D721Med (cell line): ENCODE measurements at regions not wholly inside any gene's neighbourhood (a gene's known extent, or its start where the extent isn't known, plus 50 kb on each side); places are given as distances from the start of the nearest gene placed in this dataset.
"Not testable (repeated sequence)": the region's sequence is repeated elsewhere in the genome, so short reads cannot be mapped to it uniquely, and the experiment has no call there.

Experiments used
- DNase-seq: peaks from one replicate; pipeline ENCODE4 v3.0.0; 2011; ENCODE audit warnings: low spot score; ENCODE audit not compliant: insufficient read length
- FAIRE-seq: peaks from 2 replicates; lab custom pipeline; 2011; peaks lifted over from hg19 to GRCh38; lab: Jason Lieb, UNC
- CTCF ChIP-seq: IDR thresholded peaks from 2 replicates; pipeline ENCODE4 v1.5.1; 2012; ENCODE audit warnings: mild to moderate bottlenecking, control low read depth; ENCODE audit not compliant: insufficient read depth; ENCODE audit errors: missing control alignments

DNA sequence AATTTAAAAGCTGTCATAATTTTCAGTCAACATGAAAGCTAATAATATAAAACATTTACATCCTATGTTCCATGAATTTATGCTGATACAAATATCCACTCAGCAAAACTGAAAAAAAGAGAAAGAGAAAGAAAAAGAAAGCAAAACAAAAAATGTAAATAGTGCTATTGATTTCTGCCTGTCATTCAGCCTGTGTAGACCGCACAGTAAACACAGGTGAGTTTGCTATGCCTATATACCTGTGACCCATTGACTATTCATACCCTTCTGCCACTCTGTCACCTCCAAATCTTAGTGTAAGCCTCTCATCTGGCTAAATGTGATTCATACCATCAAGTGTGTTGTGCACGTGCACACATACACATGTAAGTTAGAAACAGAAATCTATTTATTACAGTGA, 359.0 kb upstream of the RORB start:
- no peak for TF ChIP-seq CTCF
- DNase-seq (no peak), FAIRE-seq (no peak)

DNA sequence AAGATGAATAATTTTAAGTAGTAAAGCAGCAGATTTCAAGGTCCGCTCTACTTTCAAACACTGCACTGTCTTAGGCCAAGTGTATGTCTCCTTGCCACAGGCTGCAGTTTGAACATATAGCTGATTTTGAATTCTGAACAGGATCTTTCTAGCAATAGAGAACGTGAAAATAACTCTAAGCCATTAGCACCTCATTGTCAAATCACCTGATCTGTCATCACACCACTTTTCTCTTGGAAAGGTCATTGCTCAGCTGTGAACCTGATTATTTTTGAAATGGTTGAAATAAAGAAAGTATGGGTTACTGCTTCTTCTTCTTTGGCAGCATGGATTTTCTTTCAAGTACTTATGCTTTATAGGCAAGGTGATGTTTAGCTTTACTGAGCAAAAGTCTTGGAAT, 357.0 kb upstream of the RORB start:
- no peak for TF ChIP-seq CTCF
- DNase-seq (no peak), FAIRE-seq (no peak)

DNA sequence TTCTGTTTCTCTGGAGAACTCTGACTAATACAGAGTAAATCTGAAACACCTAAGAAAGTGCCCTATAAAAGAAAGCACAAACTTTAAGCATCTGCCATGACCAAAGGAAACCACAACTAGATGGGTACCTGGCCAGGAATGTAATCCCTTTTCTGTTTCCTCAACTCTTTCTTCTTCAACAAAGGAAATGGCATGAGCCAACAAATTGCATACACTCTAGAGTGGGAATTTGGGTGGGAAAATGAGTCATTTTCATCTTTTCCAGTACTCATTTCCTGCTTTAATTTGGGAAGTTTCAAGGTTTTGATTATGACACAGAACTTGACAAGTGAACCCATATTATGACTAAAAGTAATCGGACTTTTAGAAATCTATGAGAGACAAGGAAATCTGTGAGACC, 349.2 kb upstream of the RORB start:
- no peak for DNase-seq
- TF ChIP-seq CTCF, result no peak
- FAIRE-seq, result no peak

DNA sequence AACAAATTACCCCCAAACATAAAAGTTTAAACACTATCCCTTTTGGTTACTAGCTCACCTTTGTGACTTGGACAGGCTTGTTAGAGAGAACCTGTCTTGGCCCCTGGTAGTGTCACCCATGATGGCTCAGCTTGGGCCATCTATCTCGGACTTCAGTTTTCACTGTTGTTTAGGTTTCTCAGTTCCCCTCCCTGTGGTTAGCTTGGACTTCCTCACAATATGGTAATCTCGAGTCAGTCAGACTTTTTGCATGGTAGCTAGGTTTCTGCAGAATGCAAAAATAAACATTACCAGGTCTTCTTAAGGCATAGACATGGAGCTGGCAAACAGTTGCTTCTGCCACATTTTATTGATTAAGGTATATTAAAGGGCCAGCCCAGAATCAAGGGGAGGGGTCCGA, 324.3 kb upstream of the RORB start:
- FAIRE-seq, result no peak
- no peak for TF ChIP-seq CTCF
- no peak for DNase-seq

GRCh38 chr9:74173284-74173683, 323.9 kb upstream of the RORB start:
- no peak for DNase-seq
- FAIRE-seq, result no peak
- TF ChIP-seq CTCF, result no peak

GRCh38 chr9:74197771-74198170, 299.4 kb upstream of the RORB start:
- DNase-seq, FAIRE-seq: not testable (repeated sequence)

DNA sequence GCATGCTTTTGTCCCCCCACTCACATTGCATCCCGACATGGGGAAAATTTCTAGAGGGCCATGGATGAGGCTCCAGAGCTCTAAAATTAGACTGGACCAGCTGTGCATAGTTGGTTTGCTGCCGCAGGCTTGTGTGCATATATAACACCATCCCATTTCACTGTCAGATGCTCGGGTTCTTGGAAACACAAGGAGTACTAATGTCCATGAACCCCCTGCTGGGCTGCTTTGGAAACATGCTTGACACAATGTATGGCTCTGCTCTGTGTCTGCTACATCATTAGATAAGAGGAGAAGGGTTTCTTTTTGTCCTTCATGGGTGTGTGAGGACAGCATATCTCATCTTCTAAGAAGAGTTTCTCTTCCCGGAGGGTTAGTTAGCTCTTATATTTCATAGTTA, 292.1 kb upstream of the RORB start:
- no peak for FAIRE-seq
- no peak for DNase-seq
- no peak for TF ChIP-seq CTCF
